Keratinocyte (primary cell): ENCODE measurements at regions not wholly inside any gene's neighbourhood (a gene's known extent, or its start where the extent isn't known, plus 50 kb on each side); places are given as distances from the start of the nearest gene placed in this dataset.

ENCODE experiments used
- DNase-seq: peaks from one replicate; pipeline ENCODE4 v3.0.0-alpha.2; 2011; ENCODE audit warnings: low read depth, missing footprints, low spot score
- FAIRE-seq: peaks from 2 replicates; lab custom pipeline; 2011; peaks lifted over from hg19 to GRCh38; lab: Jason Lieb, UNC
- H2AFZ ChIP-seq: 2 replicates; pipeline ENCODE4 v1.6.0; 2012; ENCODE audit warnings: low read length, control low read depth, inconsistent platforms; ENCODE audit not compliant: control insufficient read depth
- H3K27ac ChIP-seq: 2 replicates; pipeline ENCODE4 v1.5.1; 2011; ENCODE audit warnings: low read length; ENCODE audit not compliant: control insufficient read depth, insufficient read depth
- H3K27me3 ChIP-seq: 3 replicates; pipeline ENCODE4 v1.6.0; 2011; ENCODE audit warnings: low read length; ENCODE audit not compliant: control insufficient read depth, insufficient read depth; ENCODE audit errors: extremely low read depth
- H3K36me3 ChIP-seq, 2 experiments: 2 replicates in 1 of 2; 3 replicates in 1 of 2; pipeline ENCODE4 v1.5.1; 2011; ENCODE audit warnings: low read length in 2 of 2, mild to moderate bottlenecking in 1 of 2; ENCODE audit not compliant: control insufficient read depth in 2 of 2, insufficient read depth in 2 of 2; ENCODE audit errors: extremely low read depth in 1 of 2
- H3K4me1 ChIP-seq: 3 replicates; pipeline ENCODE4 v1.5.1; 2011; ENCODE audit warnings: low read length; ENCODE audit not compliant: control insufficient read depth, insufficient read depth; ENCODE audit errors: extremely low read depth
- H3K4me2 ChIP-seq: 3 replicates; pipeline ENCODE4 v1.6.0; 2011; ENCODE audit warnings: low read depth, low read length; ENCODE audit not compliant: control insufficient read depth, insufficient read depth; ENCODE audit errors: extremely low read depth
- H3K4me3 ChIP-seq, 3 experiments: fragments of 200-600 bp in 1 of 3; sonication (generic) in 1 of 3; 2 replicates in 2 of 3; 3 replicates in 1 of 3; pipeline ENCODE4 v1.5.1; 2011 to 2016; ENCODE audit warnings: low read length in 3 of 3, mild to moderate bottlenecking in 3 of 3, control low read depth in 2 of 3, inconsistent platforms in 1 of 3, low read depth in 1 of 3, mixed read lengths in 1 of 3, mixed run types in 1 of 3, moderate library complexity in 1 of 3; ENCODE audit not compliant: control insufficient read depth in 2 of 3, insufficient read depth in 2 of 3; ENCODE audit errors: extremely low read depth in 1 of 3
- H3K79me2 ChIP-seq: 2 replicates; pipeline ENCODE4 v1.6.0; 2012; ENCODE audit warnings: low read length; ENCODE audit not compliant: control insufficient read depth, insufficient read depth
- H3K9ac ChIP-seq: 3 replicates; pipeline ENCODE4 v1.6.0; 2011; ENCODE audit warnings: low read length; ENCODE audit not compliant: control insufficient read depth, insufficient read depth; ENCODE audit errors: extremely low read depth
- H3K9me1 ChIP-seq: 3 replicates; pipeline ENCODE4 v1.6.0; 2011; ENCODE audit warnings: low read length; ENCODE audit not compliant: control insufficient read depth, insufficient read depth; ENCODE audit errors: extremely low read depth
- H3K9me3 ChIP-seq: 2 replicates; pipeline ENCODE4 v1.5.1; 2012; ENCODE audit warnings: low read depth, low read length; ENCODE audit not compliant: control insufficient read depth
- H4K20me1 ChIP-seq: 3 replicates; pipeline ENCODE4 v1.6.0; 2011; ENCODE audit warnings: low read length; ENCODE audit not compliant: control insufficient read depth, insufficient read depth; ENCODE audit errors: extremely low read depth
- CTCF ChIP-seq, 3 experiments: IDR thresholded peaks in 1 of 3; conservative IDR thresholded peaks in 1 of 3; optimal IDR thresholded peaks in 1 of 3; 2 replicates in 2 of 3; 3 replicates in 1 of 3; pipeline versions ENCODE3 to v1.5.1; 2011; ENCODE audit warnings: low read length in 3 of 3, mild to moderate bottlenecking in 3 of 3, moderate library complexity in 2 of 3, control low read depth in 1 of 3, inconsistent platforms in 1 of 3; ENCODE audit not compliant: insufficient read depth in 2 of 3; ENCODE audit errors: extremely low read depth in 1 of 3
- EZH2 ChIP-seq: IDR thresholded peaks from one replicate; pipeline ENCODE4 v1.6.1; 2012; ENCODE audit warnings: inconsistent platforms, mild to moderate bottlenecking, low read length, moderate library complexity
- dilution Hi-C: fragments of 300-500 bp; cut with MboI; formaldehyde crosslinking; loops from one replicate; pipeline ENCODE4 v1.7.0; 2020; ENCODE audit warnings: low sequenced_read_pairs; ENCODE audit not compliant: extremely low pct_ligation_motif_present

GRCh38 chr2:222769446-222769845 lies 91.4 kb upstream of the ACSL3 start:
- H3K4me1 ChIP-seq, result no peaks in the 10 kb centered on the region
- no peak overlapping the region for H3K4me3 ChIP-seq
- H3K27ac ChIP-seq, result no peak overlapping the region
- FAIRE-seq (no peak), DNase-seq (no peak)
- no peaks in the 10 kb centered on the region for H3K27me3 ChIP-seq
- H3K9me3 ChIP-seq, result no peaks in the 10 kb centered on the region
- no peak overlapping the region for H3K9ac ChIP-seq
- dilution Hi-C loops, result no loop called here
- no peaks in the 10 kb centered on the region for H3K79me2 ChIP-seq
- no peaks in the 10 kb centered on the region for H3K9me1 ChIP-seq
- H3K36me3 ChIP-seq, result no peaks in the 10 kb centered on the region
- no peaks in the 10 kb centered on the region for H4K20me1 ChIP-seq
- TF ChIP-seq EZH2 (no peak), CTCF (optimal IDR thresholded peaks at IDR 0.05 in 1 of 3, IDR thresholded peaks at IDR 0.05 in 1 of 3, conservative IDR thresholded peaks at IDR 0.05 in 1 of 3; ENCODE audit: extremely low read depth in 1 of 3, insufficient read depth in 2 of 3, low read length in 3 of 3) (no peak)
- H3K4me2 ChIP-seq, result no peak overlapping the region
- H2AFZ ChIP-seq, result no peak overlapping the region

DNA sequence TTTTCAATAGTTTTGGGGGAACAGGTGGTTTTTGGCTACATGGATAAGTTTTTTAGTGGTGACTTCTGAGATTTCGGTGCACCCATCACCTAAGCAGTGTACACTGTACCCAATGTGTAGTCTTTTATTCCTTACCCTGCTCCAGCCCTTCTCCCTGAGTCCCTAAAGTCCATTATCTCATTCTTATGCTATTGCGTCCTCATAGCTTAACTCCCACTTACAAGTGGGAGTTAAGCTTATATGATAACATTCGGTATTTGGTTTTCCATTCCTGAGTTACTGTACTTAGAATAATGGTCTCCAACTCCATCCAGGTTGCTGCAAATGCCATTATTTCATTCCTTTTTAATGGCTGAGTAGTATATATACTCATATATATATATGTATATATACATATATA lies 90.9 kb upstream of the ACSL3 start:
- Histone ChIP-seq H3K27ac (no peak overlapping the region), H4K20me1 (no peaks in the 10 kb centered on the region), H3K4me2 (no peak overlapping the region), H3K4me3 (no peak overlapping the region), H3K27me3 (no peaks in the 10 kb centered on the region), H3K9me1 (no peaks in the 10 kb centered on the region), H3K9me3 (no peaks in the 10 kb centered on the region), H3K36me3 (no peaks in the 10 kb centered on the region), H3K79me2 (no peaks in the 10 kb centered on the region), H3K9ac (no peak overlapping the region), H3K4me1 (peaks cover under 1% of the 10 kb centered on the region), H2AFZ (no peak overlapping the region)
- TF ChIP-seq CTCF (optimal IDR thresholded peaks at IDR 0.05 in 1 of 3, IDR thresholded peaks at IDR 0.05 in 1 of 3, conservative IDR thresholded peaks at IDR 0.05 in 1 of 3; ENCODE audit: extremely low read depth in 1 of 3, insufficient read depth in 2 of 3, low read length in 3 of 3), result no peak
- TF ChIP-seq EZH2, result no peak
- dilution Hi-C loops, result no loop called here
- DNase-seq (no peak), FAIRE-seq (no peak)
